BE2C (cell line): ENCODE measurements at regions not wholly inside any gene's neighbourhood (a gene's known extent, or its start where the extent isn't known, plus 50 kb on each side); places are given as distances from the start of the nearest gene placed in this dataset.

Experiments
- DNase-seq: peaks from one replicate; pipeline ENCODE4 v3.0.0-alpha.2; 2020
- H3K27me3 ChIP-seq: fragments of 250-450 bp; sonication (Bioruptor Pico); 2 replicates; pipeline ENCODE4 v1.5.1; 2020; ENCODE audit warnings: mild to moderate bottlenecking
- H3K36me3 ChIP-seq: fragments of 250-450 bp; sonication (Bioruptor Pico); 2 replicates; pipeline ENCODE4 v1.5.1; 2020; ENCODE audit warnings: mild to moderate bottlenecking
- H3K4me1 ChIP-seq: fragments of 250-450 bp; sonication (Bioruptor Pico); 2 replicates; pipeline ENCODE4 v1.5.1; 2020
- H3K4me3 ChIP-seq: 2 replicates; pipeline ENCODE4 v1.5.1; 2011; ENCODE audit warnings: low read depth, low read length
- H3K9me3 ChIP-seq: fragments of 250-450 bp; sonication (Bioruptor Pico); 2 replicates; pipeline ENCODE4 v1.5.1; 2020
- CTCF ChIP-seq: IDR thresholded peaks from 2 replicates; pipeline ENCODE4 v1.5.1; 2012; ENCODE audit warnings: mild to moderate bottlenecking, low read depth, low read length

GRCh38 chr18:11496526-11497172, 112.7 kb upstream of the SLC35G4 start:
- no peaks in the 10 kb centered on the region for H3K27me3 ChIP-seq
- H3K4me3 ChIP-seq, result no peak overlapping the region
- no peaks in the 10 kb centered on the region for H3K4me1 ChIP-seq
- DNase-seq, result no peak
- H3K36me3 ChIP-seq, result no peaks in the 10 kb centered on the region
- no peaks in the 10 kb centered on the region for H3K9me3 ChIP-seq
- TF ChIP-seq CTCF, result no peak

GRCh38 chr18:11495441-11495840, 114.0 kb upstream of the SLC35G4 start:
- DNase-seq, result no peak
- no peak for TF ChIP-seq CTCF
- Histone ChIP-seq H3K4me3 (no peak overlapping the region), H3K27me3 (no peaks in the 10 kb centered on the region), H3K9me3 (no peaks in the 10 kb centered on the region), H3K4me1 (no peaks in the 10 kb centered on the region), H3K36me3 (no peaks in the 10 kb centered on the region)

GRCh38 chr18:11494107-11494506, 115.3 kb upstream of the SLC35G4 start:
- Histone ChIP-seq H3K27me3 (no peaks in the 10 kb centered on the region), H3K36me3 (no peaks in the 10 kb centered on the region), H3K4me1 (no peaks in the 10 kb centered on the region), H3K9me3 (no peaks in the 10 kb centered on the region), H3K4me3 (no peak overlapping the region)
- TF ChIP-seq CTCF, result no peak
- DNase-seq, result no peak

GRCh38 chr18:11489266-11489899, 120.0 kb upstream of the SLC35G4 start:
- no peak for DNase-seq
- no peak for TF ChIP-seq CTCF
- Histone ChIP-seq H3K4me1 (no peaks in the 10 kb centered on the region), H3K4me3 (no peak overlapping the region), H3K27me3 (no peaks in the 10 kb centered on the region), H3K36me3 (no peaks in the 10 kb centered on the region), H3K9me3 (no peaks in the 10 kb centered on the region)

- no peak for TF ChIP-seq CTCF
- H3K4me1 ChIP-seq, result no peaks in the 10 kb centered on the region
- H3K36me3 ChIP-seq, result no peaks in the 10 kb centered on the region
- DNase-seq, result no peak
- H3K4me3 ChIP-seq, result no peak overlapping the region
- H3K9me3 ChIP-seq, result no peaks in the 10 kb centered on the region
- no peaks in the 10 kb centered on the region for H3K27me3 ChIP-seq
Measured at GRCh38 chr18:11488175-11488574, 121.2 kb upstream of the SLC35G4 start.

- no peaks in the 10 kb centered on the region for H3K4me1 ChIP-seq
- H3K4me3 ChIP-seq, result no peak overlapping the region
- no peaks in the 10 kb centered on the region for H3K27me3 ChIP-seq
- H3K9me3 ChIP-seq, result no peaks in the 10 kb centered on the region
- TF ChIP-seq CTCF, result no peak
- no peaks in the 10 kb centered on the region for H3K36me3 ChIP-seq
- peak; percentile 39 for DNase-seq
Measured at GRCh38 chr18:11487390-11487789, 122.0 kb upstream of the SLC35G4 start.
